ENCODE measurements at regions not wholly inside any gene's neighbourhood (a gene's known extent, or its start where the extent isn't known, plus 50 kb on each side); places are given as distances from the start of the nearest gene placed in this dataset.

DNA sequence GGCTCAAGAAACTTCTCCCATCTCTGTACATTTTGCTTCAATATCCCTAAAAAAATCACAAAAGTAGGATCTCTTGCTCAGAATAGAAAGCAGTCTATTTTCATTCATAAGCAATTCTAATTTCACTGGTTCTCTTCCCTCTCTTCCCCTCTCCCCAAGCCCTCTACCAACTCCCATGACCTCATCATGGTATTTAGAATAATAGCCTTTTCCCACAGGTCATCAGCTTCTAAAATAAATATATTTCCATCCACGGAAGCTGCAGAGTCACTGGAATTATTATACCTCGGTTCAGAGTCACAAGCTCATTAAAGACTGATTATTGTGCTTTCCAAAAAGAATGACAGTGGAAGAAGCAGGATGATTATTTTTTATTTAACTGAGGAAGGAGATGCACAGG is 84.2 kb upstream of the ADRA1B start:
- TF ChIP-seq, protein P1, sequence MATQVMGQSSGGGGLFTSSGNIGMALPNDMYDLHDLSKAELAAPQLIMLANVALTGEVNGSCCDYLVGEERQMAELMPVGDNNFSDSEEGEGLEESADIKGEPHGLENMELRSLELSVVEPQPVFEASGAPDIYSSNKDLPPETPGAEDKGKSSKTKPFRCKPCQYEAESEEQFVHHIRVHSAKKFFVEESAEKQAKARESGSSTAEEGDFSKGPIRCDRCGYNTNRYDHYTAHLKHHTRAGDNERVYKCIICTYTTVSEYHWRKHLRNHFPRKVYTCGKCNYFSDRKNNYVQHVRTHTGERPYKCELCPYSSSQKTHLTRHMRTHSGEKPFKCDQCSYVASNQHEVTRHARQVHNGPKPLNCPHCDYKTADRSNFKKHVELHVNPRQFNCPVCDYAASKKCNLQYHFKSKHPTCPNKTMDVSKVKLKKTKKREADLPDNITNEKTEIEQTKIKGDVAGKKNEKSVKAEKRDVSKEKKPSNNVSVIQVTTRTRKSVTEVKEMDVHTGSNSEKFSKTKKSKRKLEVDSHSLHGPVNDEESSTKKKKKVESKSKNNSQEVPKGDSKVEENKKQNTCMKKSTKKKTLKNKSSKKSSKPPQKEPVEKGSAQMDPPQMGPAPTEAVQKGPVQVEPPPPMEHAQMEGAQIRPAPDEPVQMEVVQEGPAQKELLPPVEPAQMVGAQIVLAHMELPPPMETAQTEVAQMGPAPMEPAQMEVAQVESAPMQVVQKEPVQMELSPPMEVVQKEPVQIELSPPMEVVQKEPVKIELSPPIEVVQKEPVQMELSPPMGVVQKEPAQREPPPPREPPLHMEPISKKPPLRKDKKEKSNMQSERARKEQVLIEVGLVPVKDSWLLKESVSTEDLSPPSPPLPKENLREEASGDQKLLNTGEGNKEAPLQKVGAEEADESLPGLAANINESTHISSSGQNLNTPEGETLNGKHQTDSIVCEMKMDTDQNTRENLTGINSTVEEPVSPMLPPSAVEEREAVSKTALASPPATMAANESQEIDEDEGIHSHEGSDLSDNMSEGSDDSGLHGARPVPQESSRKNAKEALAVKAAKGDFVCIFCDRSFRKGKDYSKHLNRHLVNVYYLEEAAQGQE (IDR thresholded peaks at IDR 0.05; ENCODE audit: insufficient read depth in 1 of 2, low read depth in 2 of 2, low read length in 2 of 2), result no peak
- TF ChIP-seq TAF1 (IDR thresholded peaks at IDR 0.05; ENCODE audit: borderline replicate concordance, insufficient read depth, low read length), result no peak
- no peak for TF ChIP-seq SIN3A (IDR thresholded peaks at IDR 0.05; ENCODE audit: borderline replicate concordance, insufficient read depth, low read length)
- no peak for TF ChIP-seq POLR2AphosphoS5 (IDR thresholded peaks at IDR 0.05; ENCODE audit: low read depth, low read length)
- TF ChIP-seq FOXP2 (optimal IDR thresholded peaks at IDR 0.05; ENCODE audit: borderline replicate concordance, extremely low read depth, extremely low read length, insufficient read depth), result no peak

DNA sequence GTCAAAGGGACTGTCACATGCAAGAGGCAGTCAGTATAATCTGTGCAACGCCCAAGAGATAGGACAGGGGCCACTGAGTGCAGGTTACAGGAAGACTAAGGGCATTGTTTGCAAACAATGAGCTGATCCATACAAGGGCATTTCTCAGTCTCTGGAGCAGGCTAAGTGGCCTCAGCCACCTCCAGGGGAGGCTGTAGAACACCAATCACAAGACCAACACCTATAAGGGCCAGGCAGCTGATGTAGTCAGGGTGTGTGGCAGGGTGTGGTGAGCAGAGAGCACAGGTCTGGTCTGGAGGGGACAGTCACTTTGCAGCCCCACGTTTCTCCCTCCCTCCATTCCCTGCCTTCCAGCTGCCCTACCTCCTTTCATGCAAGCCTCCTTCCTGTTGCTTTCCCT is 83.2 kb upstream of the ADRA1B start:
- TF ChIP-seq TAF1 (IDR thresholded peaks at IDR 0.05; ENCODE audit: borderline replicate concordance, insufficient read depth, low read length) (no peak), POLR2AphosphoS5 (IDR thresholded peaks at IDR 0.05; ENCODE audit: low read depth, low read length) (no peak), SIN3A (IDR thresholded peaks at IDR 0.05; ENCODE audit: borderline replicate concordance, insufficient read depth, low read length) (no peak), FOXP2 (optimal IDR thresholded peaks at IDR 0.05; ENCODE audit: borderline replicate concordance, extremely low read depth, extremely low read length, insufficient read depth) (no peak)
- TF ChIP-seq, protein P1 (IDR thresholded peaks at IDR 0.05; ENCODE audit: insufficient read depth in 1 of 2, low read depth in 2 of 2, low read length in 2 of 2), result no peak

DNA sequence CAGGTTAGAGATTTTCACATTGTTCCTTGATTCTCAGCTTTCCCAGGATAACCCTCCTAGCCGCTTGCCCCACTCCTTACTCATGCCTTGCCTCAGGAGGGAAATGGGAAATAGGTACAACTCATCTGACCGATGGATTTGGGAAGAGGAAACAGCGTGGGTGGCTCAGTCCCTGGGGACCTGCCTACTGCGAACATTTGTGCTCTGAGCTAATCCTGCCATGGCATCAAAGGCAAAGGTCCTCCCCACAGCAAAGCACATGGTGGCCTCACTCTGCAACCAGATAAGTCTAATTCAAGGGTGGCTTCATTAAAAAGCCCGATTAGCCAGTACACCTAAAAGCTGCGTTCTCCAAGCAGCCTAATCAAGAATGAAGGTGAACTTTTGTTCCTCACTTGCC is 82.4 kb upstream of the ADRA1B start:
- TF ChIP-seq POLR2AphosphoS5 (IDR thresholded peaks at IDR 0.05; ENCODE audit: low read depth, low read length) (no peak), FOXP2 (optimal IDR thresholded peaks at IDR 0.05; ENCODE audit: borderline replicate concordance, extremely low read depth, extremely low read length, insufficient read depth) (no peak), SIN3A (IDR thresholded peaks at IDR 0.05; ENCODE audit: borderline replicate concordance, insufficient read depth, low read length) (no peak), TAF1 (IDR thresholded peaks at IDR 0.05; ENCODE audit: borderline replicate concordance, insufficient read depth, low read length) (no peak)
- TF ChIP-seq, protein P1 (IDR thresholded peaks at IDR 0.05; ENCODE audit: insufficient read depth in 1 of 2, low read depth in 2 of 2, low read length in 2 of 2), result no peak

DNA sequence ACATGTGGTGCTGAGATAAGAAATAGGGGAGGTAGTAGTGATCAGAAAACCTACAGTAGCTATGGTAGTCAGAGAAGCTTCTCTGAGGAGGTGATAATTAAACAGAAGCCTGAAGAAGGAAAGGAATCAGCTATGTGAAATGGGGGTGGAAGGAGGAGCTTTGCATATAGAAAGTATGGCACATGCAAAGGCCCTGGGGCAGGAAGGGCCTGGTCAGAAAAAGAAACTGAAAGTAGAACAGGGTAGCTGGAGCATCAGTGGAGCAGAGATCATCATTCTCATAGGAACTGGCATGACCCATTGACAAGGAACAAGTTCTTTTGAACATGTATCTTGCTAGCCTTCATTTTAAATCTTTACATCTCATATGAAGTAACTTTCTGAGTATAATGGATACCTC is 80.7 kb upstream of the ADRA1B start:
- TF ChIP-seq FOXP2 (optimal IDR thresholded peaks at IDR 0.05; ENCODE audit: borderline replicate concordance, extremely low read depth, extremely low read length, insufficient read depth) (no peak), POLR2AphosphoS5 (IDR thresholded peaks at IDR 0.05; ENCODE audit: low read depth, low read length) (no peak), TAF1 (IDR thresholded peaks at IDR 0.05; ENCODE audit: borderline replicate concordance, insufficient read depth, low read length) (no peak), SIN3A (IDR thresholded peaks at IDR 0.05; ENCODE audit: borderline replicate concordance, insufficient read depth, low read length) (no peak)
- TF ChIP-seq, protein P1 (IDR thresholded peaks at IDR 0.05; ENCODE audit: insufficient read depth in 1 of 2, low read depth in 2 of 2, low read length in 2 of 2), result no peak

DNA sequence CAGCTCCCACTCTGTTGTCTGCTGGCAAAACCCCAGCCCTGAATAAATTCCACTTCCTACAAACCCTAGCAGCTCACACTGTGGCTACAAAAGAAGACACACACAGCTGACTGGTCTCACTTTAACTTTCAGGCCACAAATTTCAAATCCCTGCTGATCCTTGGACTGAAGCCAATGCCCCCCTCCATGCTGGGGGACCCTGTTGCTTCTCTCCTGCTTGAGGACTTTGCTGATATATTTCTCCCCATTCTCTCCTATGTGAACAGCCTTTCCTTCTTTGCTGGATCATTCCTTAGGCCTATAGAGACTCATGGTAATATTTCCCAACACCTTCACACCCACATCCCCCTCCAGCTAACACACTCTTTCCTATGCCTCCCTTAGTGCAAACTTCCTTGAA is 79.6 kb upstream of the ADRA1B start:
- no peak for TF ChIP-seq SIN3A (IDR thresholded peaks at IDR 0.05; ENCODE audit: borderline replicate concordance, insufficient read depth, low read length)
